ENCODE measurements at regions not wholly inside any gene's neighbourhood (a gene's known extent, or its start where the extent isn't known, plus 50 kb on each side); places are given as distances from the start of the nearest gene placed in this dataset.

DNA sequence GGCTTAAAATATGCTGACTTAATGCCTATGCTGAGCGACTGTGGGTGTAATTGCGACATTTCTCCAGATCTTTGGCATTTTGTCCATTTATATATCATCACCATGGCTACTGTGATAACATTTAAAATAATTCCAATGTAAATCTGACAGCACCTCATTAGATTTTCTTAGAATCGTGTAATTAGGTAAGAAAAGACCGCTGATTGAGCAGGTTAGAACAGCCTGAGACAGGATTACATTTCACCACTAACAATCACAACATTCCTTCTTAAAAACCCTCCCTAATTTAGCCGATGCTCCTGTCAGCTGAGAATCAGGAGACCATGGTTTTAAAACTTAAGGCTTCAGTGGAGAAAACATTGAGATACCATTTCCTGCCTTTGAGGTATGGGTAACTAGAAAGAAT, 455.3 kb upstream of the PDZRN3 start:
- TF ChIP-seq TAF1 (IDR thresholded peaks at IDR 0.05; ENCODE audit: low read depth, low read length): no peak
- no peak for FAIRE-seq
- DNase-seq (ENCODE audit: insufficient read length, low spot score): no peak

GRCh38 chr3:74075241-74075640, 450.5 kb upstream of the PDZRN3 start:
- DNase-seq (ENCODE audit: insufficient read length, low spot score): no peak
- TF ChIP-seq POU2F2 (IDR thresholded peaks at IDR 0.05; ENCODE audit: low read depth, low read length) (no peak), TAF1 (IDR thresholded peaks at IDR 0.05; ENCODE audit: low read depth, low read length) (no peak), POLR2A (IDR thresholded peaks at IDR 0.05; ENCODE audit: low read depth, low read length) (no peak), PAX5 (IDR thresholded peaks at IDR 0.05; ENCODE audit: insufficient read depth, low read length, severe bottlenecking) (no peak), SPI1 (IDR thresholded peaks at IDR 0.05; ENCODE audit: low read depth, low read length) (no peak), POLR2AphosphoS5 (IDR thresholded peaks at IDR 0.05; ENCODE audit: low read depth, low read length) (no peak)
- no peak for FAIRE-seq

- DNase-seq (ENCODE audit: insufficient read length, low spot score) (no peak), FAIRE-seq (no peak)
- TF ChIP-seq POU2F2 (IDR thresholded peaks at IDR 0.05; ENCODE audit: low read depth, low read length): no peak
- no peak for TF ChIP-seq PAX5 (IDR thresholded peaks at IDR 0.05; ENCODE audit: insufficient read depth, low read length, severe bottlenecking)
- TF ChIP-seq POLR2AphosphoS5 (IDR thresholded peaks at IDR 0.05; ENCODE audit: low read depth, low read length): no peak
- TF ChIP-seq SPI1 (IDR thresholded peaks at IDR 0.05; ENCODE audit: low read depth, low read length): no peak
- TF ChIP-seq TAF1 (IDR thresholded peaks at IDR 0.05; ENCODE audit: low read depth, low read length): no peak
- no peak for TF ChIP-seq POLR2A (IDR thresholded peaks at IDR 0.05; ENCODE audit: low read depth, low read length)
Observed at GRCh38 chr3:74074700-74075099, 450.0 kb upstream of the PDZRN3 start.

DNA sequence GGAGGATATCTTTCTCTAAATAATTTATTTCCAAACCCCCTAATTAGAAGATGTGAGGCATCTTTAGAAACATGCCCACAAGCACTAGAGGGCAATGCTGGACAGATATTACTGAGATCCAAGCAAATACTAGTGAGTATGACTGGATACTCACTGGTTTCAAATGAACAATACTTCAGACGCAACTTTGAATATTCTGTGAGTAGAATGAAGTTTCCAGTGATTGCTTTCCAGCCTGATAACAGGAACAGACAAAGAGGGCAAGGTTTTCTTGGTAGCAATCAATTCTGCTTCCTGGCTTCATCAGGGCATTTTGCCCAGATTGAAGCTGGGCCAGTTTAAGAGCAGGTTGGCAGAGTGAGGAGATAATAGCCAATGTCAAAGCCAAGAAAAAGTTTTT, 442.6 kb upstream of the PDZRN3 start:
- DNase-seq (ENCODE audit: insufficient read length, low spot score) (no peak), FAIRE-seq (no peak)
- no peak for TF ChIP-seq POLR2A (IDR thresholded peaks at IDR 0.05; ENCODE audit: low read depth, low read length)
- TF ChIP-seq POU2F2 (IDR thresholded peaks at IDR 0.05; ENCODE audit: low read depth, low read length): no peak
- TF ChIP-seq SPI1 (IDR thresholded peaks at IDR 0.05; ENCODE audit: low read depth, low read length): no peak
- no peak for TF ChIP-seq PAX5 (IDR thresholded peaks at IDR 0.05; ENCODE audit: insufficient read depth, low read length, severe bottlenecking)
- no peak for TF ChIP-seq TAF1 (IDR thresholded peaks at IDR 0.05; ENCODE audit: low read depth, low read length)
- TF ChIP-seq POLR2AphosphoS5 (IDR thresholded peaks at IDR 0.05; ENCODE audit: low read depth, low read length): no peak

- DNase-seq (ENCODE audit: insufficient read length, low spot score): no peak
- FAIRE-seq: no peak
- TF ChIP-seq SPI1 (IDR thresholded peaks at IDR 0.05; ENCODE audit: low read depth, low read length): no peak
- TF ChIP-seq TAF1 (IDR thresholded peaks at IDR 0.05; ENCODE audit: low read depth, low read length): no peak
- no peak for TF ChIP-seq POLR2A (IDR thresholded peaks at IDR 0.05; ENCODE audit: low read depth, low read length)
- no peak for TF ChIP-seq POU2F2 (IDR thresholded peaks at IDR 0.05; ENCODE audit: low read depth, low read length)
- TF ChIP-seq PAX5 (IDR thresholded peaks at IDR 0.05; ENCODE audit: insufficient read depth, low read length, severe bottlenecking): no peak
- no peak for TF ChIP-seq POLR2AphosphoS5 (IDR thresholded peaks at IDR 0.05; ENCODE audit: low read depth, low read length)
Observed at GRCh38 chr3:74066456-74066855, 441.7 kb upstream of the PDZRN3 start.

- FAIRE-seq (no peak), DNase-seq (ENCODE audit: insufficient read length, low spot score) (no peak)
- TF ChIP-seq TAF1 (IDR thresholded peaks at IDR 0.05; ENCODE audit: low read depth, low read length): no peak
- no peak for TF ChIP-seq PAX5 (IDR thresholded peaks at IDR 0.05; ENCODE audit: insufficient read depth, low read length, severe bottlenecking)
- TF ChIP-seq SPI1 (IDR thresholded peaks at IDR 0.05; ENCODE audit: low read depth, low read length): no peak
- TF ChIP-seq POLR2AphosphoS5 (IDR thresholded peaks at IDR 0.05; ENCODE audit: low read depth, low read length): no peak
- no peak for TF ChIP-seq POU2F2 (IDR thresholded peaks at IDR 0.05; ENCODE audit: low read depth, low read length)
- no peak for TF ChIP-seq POLR2A (IDR thresholded peaks at IDR 0.05; ENCODE audit: low read depth, low read length)
Observed at GRCh38 chr3:74059923-74060600, 435.3 kb upstream of the PDZRN3 start.

DNA sequence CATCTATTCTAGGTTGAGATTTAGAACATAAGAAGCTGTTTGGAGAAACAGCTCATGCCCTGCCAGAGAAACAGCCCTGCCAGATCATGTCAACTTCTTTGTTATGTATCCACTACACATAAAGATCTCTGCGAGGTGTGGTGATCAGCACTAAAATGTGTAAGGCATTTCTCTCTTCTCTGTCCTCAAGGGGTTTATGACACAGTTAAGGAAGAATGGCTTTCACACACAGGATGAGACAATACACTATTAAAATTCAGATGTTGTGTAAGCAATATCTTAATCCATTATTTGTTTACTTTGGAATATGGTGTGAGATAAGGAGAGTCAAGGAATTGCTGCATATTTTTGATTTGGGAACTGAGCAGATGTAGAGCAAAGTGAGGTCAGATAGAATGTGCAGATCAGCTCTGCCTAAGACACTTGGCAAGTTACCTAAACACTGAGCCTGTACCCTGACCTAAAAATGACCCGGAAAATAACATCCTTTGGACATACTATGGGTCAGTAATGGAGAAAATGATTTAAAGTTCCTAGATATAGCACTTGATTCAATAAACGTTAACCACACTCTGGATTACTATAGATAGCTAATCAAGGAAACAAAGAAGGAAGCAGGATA, 434.7 kb upstream of the PDZRN3 start:
- FAIRE-seq (no peak), DNase-seq (ENCODE audit: insufficient read length, low spot score) (no peak)

GRCh38 chr3:74057169-74057568, 432.4 kb upstream of the PDZRN3 start:
- TF ChIP-seq POU2F2 (IDR thresholded peaks at IDR 0.05; ENCODE audit: low read depth, low read length) (no peak), POLR2AphosphoS5 (IDR thresholded peaks at IDR 0.05; ENCODE audit: low read depth, low read length) (no peak), PAX5 (IDR thresholded peaks at IDR 0.05; ENCODE audit: insufficient read depth, low read length, severe bottlenecking) (no peak), SPI1 (IDR thresholded peaks at IDR 0.05; ENCODE audit: low read depth, low read length) (no peak), POLR2A (IDR thresholded peaks at IDR 0.05; ENCODE audit: low read depth, low read length) (no peak), TAF1 (IDR thresholded peaks at IDR 0.05; ENCODE audit: low read depth, low read length) (no peak)
- DNase-seq (ENCODE audit: insufficient read length, low spot score) (no peak), FAIRE-seq (no peak)

More for the DNA sequence above, 434.7 kb upstream of the PDZRN3 start:
- no peak for TF ChIP-seq POLR2AphosphoS5 (IDR thresholded peaks at IDR 0.05; ENCODE audit: low read depth, low read length)
- no peak for TF ChIP-seq SPI1 (IDR thresholded peaks at IDR 0.05; ENCODE audit: low read depth, low read length)
- TF ChIP-seq POLR2A (IDR thresholded peaks at IDR 0.05; ENCODE audit: low read depth, low read length): no peak
- TF ChIP-seq POU2F2 (IDR thresholded peaks at IDR 0.05; ENCODE audit: low read depth, low read length): no peak
- no peak for TF ChIP-seq PAX5 (IDR thresholded peaks at IDR 0.05; ENCODE audit: insufficient read depth, low read length, severe bottlenecking)
- TF ChIP-seq TAF1 (IDR thresholded peaks at IDR 0.05; ENCODE audit: low read depth, low read length): no peak

- TF ChIP-seq POU2F2 (IDR thresholded peaks at IDR 0.05; ENCODE audit: low read depth, low read length): no peak
- TF ChIP-seq TAF1 (IDR thresholded peaks at IDR 0.05; ENCODE audit: low read depth, low read length): no peak
- no peak for TF ChIP-seq POLR2AphosphoS5 (IDR thresholded peaks at IDR 0.05; ENCODE audit: low read depth, low read length)
- no peak for TF ChIP-seq PAX5 (IDR thresholded peaks at IDR 0.05; ENCODE audit: insufficient read depth, low read length, severe bottlenecking)
- TF ChIP-seq POLR2A (IDR thresholded peaks at IDR 0.05; ENCODE audit: low read depth, low read length): no peak
- no peak for TF ChIP-seq SPI1 (IDR thresholded peaks at IDR 0.05; ENCODE audit: low read depth, low read length)
- FAIRE-seq (no peak), DNase-seq (ENCODE audit: insufficient read length, low spot score) (no peak)
Observed at GRCh38 chr3:74055061-74055460, 430.3 kb upstream of the PDZRN3 start.

All from GM12891 (cell line).